PFSK-1 (cell line): ENCODE measurements at regions not wholly inside any gene's neighbourhood (a gene's known extent, or its start where the extent isn't known, plus 50 kb on each side); places are given as distances from the start of the nearest gene placed in this dataset.

Source experiments
- POLR2AphosphoS5 ChIP-seq: IDR thresholded peaks from 2 replicates; pipeline ENCODE4 v1.6.1; 2012; ENCODE audit warnings: low read depth, mild to moderate bottlenecking, control low read depth, low read length, moderate library complexity
- TAF1 ChIP-seq: IDR thresholded peaks from 2 replicates; pipeline ENCODE4 v1.6.1; 2012; ENCODE audit warnings: low read length, control low read depth, borderline replicate concordance; ENCODE audit not compliant: insufficient read depth

DNA sequence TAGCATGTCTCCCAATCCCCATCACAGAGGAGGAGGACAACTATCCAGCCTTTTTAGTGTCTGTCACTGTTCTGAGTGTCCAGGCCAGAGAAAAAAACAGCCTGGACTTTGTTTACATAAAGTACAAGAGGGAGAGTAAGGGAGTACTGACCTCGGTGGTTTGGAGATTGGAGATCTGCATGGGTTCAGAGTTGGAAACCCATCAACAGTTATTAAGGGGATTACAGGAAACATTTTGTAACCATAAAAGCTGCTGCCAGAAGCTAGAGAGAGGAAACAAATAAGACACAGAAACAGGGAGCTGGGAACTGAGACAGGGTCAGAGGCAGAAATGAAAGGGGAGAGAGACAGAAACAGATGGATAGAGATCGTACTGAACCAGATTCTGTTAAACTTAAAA, 131.5 kb upstream of the CTTNBP2NL start:
- no peak for TF ChIP-seq TAF1
- TF ChIP-seq POLR2AphosphoS5 = no peak
